ENCODE measurements at regions not wholly inside any gene's neighbourhood (a gene's known extent, or its start where the extent isn't known, plus 50 kb on each side); places are given as distances from the start of the nearest gene placed in this dataset.

DNA sequence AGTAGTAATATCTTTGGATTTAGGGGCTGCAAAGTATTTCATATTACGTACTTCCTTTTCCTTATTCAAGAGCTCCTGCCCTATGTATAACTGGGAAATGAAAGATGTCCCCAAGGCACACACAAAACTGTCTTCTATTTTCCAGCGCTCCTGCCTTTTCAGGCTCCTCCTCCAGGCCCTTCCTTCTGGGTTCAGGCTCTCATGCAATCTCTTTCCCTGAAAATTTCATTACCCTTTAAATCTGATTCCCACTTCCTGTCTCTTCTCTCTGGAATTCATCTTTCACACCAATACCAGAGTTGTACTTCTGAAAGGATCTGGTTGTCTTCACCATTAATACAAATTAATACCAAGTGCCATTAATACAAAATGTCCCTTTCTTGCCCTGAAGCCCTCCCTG is 181.6 kb downstream of the UTRN start:
- TF ChIP-seq, protein P1, sequence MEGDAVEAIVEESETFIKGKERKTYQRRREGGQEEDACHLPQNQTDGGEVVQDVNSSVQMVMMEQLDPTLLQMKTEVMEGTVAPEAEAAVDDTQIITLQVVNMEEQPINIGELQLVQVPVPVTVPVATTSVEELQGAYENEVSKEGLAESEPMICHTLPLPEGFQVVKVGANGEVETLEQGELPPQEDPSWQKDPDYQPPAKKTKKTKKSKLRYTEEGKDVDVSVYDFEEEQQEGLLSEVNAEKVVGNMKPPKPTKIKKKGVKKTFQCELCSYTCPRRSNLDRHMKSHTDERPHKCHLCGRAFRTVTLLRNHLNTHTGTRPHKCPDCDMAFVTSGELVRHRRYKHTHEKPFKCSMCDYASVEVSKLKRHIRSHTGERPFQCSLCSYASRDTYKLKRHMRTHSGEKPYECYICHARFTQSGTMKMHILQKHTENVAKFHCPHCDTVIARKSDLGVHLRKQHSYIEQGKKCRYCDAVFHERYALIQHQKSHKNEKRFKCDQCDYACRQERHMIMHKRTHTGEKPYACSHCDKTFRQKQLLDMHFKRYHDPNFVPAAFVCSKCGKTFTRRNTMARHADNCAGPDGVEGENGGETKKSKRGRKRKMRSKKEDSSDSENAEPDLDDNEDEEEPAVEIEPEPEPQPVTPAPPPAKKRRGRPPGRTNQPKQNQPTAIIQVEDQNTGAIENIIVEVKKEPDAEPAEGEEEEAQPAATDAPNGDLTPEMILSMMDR (IDR thresholded peaks at IDR 0.05): no peak
- no peak for TF ChIP-seq POLR2AphosphoS5 (IDR thresholded peaks at IDR 0.05; ENCODE audit: insufficient read depth in 1 of 2, low read depth in 1 of 2)
- no peak for TF ChIP-seq POLR2A (IDR thresholded peaks at IDR 0.05)

Data from vagina (tissue), 2 donors.